Mucosa of stomach (tissue), 1 donor: ENCODE measurements at regions not wholly inside any gene's neighbourhood (a gene's known extent, or its start where the extent isn't known, plus 50 kb on each side); places are given as distances from the start of the nearest gene placed in this dataset.
"Not testable (repeated sequence)": the region's sequence is repeated elsewhere in the genome, so short reads cannot be mapped to it uniquely, and the experiment has no call there.

ENCODE experiments used
- H3K27me3 ChIP-seq: one replicate; pipeline ENCODE4 v1.7.0; 2013; ENCODE audit warnings: mild to moderate bottlenecking, low read length; ENCODE audit not compliant: control insufficient read depth, insufficient read depth
- H3K36me3 ChIP-seq: one replicate; pipeline ENCODE4 v1.7.0; 2013; ENCODE audit warnings: low read length; ENCODE audit not compliant: control insufficient read depth, insufficient read depth
- H3K4me1 ChIP-seq: one replicate; pipeline ENCODE4 v1.7.0; 2013; ENCODE audit warnings: mild to moderate bottlenecking, low read length; ENCODE audit not compliant: control insufficient read depth, insufficient read depth
- H3K4me3 ChIP-seq: one replicate; pipeline ENCODE4 v1.7.0; 2013; ENCODE audit warnings: low read length
- H3K9ac ChIP-seq: one replicate; pipeline ENCODE4 v1.7.0; 2013; ENCODE audit warnings: mild to moderate bottlenecking, low read length, moderate library complexity
- H3K9me3 ChIP-seq: one replicate; pipeline ENCODE4 v1.7.0; 2013; ENCODE audit warnings: mild to moderate bottlenecking, low read length, moderate library complexity; ENCODE audit not compliant: control insufficient read depth
- donor health status: Pancreatic carcinoma.

DNA sequence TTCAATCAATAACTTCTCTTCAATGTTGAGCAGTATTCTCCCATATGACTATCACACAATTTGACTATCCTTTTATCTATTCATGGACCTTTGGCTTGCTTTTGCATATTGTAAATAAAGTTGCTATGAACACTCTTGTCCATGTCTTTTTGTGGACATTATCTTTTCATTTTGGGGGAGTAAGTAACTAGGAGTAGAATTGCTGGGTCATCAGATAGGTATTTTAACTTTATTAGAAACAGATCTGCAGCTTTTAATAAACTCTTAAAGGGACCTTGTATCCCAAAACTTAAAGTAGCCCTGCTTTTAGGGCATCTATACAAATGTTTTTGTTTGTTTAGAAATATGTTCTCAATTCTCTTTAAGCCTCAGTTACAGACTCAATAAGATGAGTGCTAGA, 614.2 kb upstream of the CITED2 start:
- Histone ChIP-seq H3K9me3 (no peaks in the 10 kb centered on the region), H3K27me3 (no peaks in the 10 kb centered on the region), H3K4me3 (no peak overlapping the region), H3K36me3 (no peaks in the 10 kb centered on the region), H3K9ac (no peak overlapping the region), H3K4me1 (no peaks in the 10 kb centered on the region)

DNA sequence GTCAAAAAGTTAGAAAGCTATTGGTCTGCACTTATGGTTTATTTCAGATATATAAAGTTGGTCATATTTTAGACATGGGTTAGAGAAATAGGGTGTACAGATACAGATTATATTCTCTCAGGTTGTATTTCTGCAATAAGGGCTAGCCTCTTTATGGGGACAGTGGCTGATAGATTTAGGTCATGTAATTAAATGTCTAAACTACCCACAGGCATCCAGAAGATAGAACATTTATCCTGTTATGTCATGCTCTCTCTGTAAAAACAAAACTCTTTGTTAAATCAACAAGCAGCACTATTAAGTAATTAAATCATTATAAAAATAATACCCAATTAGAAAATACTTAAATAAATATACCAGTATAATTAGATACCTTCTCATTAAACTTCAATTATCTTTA, 612.6 kb upstream of the CITED2 start:
- Histone ChIP-seq H3K9ac (no peak overlapping the region), H3K36me3 (no peaks in the 10 kb centered on the region), H3K4me3 (no peak overlapping the region), H3K9me3 (no peaks in the 10 kb centered on the region), H3K4me1 (no peaks in the 10 kb centered on the region), H3K27me3 (no peaks in the 10 kb centered on the region)

DNA sequence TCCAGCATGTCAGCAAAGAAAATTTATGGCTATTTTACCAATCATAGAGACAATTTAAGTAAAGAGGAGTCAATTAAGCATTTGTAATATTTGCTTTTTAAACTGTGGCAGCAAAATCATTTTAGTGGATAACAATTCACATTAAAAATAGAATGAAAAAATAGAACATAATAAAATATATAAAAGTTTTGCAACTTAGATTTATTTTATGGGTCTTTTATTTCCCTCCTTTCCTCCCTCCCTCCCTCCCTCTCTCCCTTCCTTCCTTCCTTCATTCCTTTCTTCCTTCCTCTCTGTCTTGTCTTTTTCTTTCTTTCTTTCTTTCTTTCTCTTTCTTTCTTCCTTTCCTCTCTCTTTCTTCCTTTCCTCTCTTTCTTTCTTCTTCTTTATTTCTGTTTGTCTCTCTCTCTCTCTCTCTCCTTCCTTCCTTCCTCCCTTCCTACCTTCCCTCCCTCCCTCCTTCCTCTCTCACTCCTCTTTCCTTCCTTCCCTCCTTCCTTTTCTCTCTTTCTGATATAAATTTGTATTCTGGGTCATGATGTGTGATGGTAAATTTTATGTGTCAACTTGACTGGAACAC, 610.9 kb upstream of the CITED2 start:
- no peak overlapping the region for H3K9ac ChIP-seq
- no peaks in the 10 kb centered on the region for H3K36me3 ChIP-seq
- H3K9me3 ChIP-seq, result no peaks in the 10 kb centered on the region
- no peak overlapping the region for H3K4me3 ChIP-seq
- no peaks in the 10 kb centered on the region for H3K27me3 ChIP-seq
- H3K4me1 ChIP-seq, result no peaks in the 10 kb centered on the region

DNA sequence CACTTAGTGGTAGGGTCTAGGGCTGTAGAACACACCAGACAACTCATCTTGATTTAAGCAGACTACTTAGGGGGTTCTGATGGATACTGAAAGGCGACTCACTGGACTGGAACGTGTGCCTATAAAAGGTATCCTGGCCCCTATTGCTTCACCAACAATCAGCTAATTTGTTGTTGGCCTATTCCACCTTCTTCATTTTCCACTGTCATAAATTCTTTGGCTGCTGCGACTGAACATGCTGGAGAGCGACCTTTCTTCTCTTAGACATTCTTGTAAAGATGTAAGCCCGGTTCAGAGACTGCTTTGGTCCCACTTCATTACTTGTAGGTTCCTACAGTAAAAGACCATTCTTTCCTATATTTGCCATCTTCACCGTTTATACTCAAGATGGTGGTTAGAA, 609.9 kb upstream of the CITED2 start:
- Histone ChIP-seq H3K27me3 (no peaks in the 10 kb centered on the region), H3K36me3 (no peaks in the 10 kb centered on the region), H3K9ac (no peak overlapping the region), H3K4me3 (no peak overlapping the region), H3K9me3 (no peaks in the 10 kb centered on the region), H3K4me1 (no peaks in the 10 kb centered on the region)

DNA sequence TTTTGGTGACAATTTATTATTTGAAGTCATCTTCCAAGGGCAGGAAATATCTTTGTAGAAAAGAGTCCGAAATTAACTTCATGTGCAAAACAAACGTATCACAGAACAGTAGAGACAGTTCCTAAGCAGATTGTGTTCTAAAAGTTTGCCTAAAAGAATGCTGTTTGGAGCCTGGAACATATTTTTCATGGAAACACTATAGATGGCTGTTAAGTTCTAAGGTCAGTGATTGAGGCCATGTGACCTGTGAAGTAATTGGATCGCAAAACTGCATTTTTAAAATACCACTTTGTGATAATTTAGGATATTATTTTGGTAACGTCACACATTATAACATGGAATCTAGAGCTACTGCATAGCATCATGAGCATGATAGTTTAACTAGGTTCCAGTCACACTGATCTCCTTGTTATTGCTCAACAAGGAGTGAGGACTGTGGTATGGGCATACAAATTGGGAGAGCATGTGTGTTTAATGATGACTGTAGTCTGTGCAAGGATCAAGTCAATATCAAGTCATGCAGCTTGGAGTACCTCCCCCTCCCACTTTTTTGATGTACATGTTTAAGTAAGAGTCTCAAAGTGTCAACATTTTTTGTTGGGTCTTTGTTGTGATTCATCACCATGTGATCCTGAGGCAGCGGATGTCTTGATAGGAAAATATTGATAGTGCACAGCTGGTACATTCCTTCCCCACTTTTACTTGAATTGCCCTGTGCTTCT, 609.3 kb upstream of the CITED2 start:
- Histone ChIP-seq H3K27me3 (no peaks in the 10 kb centered on the region), H3K4me1 (no peaks in the 10 kb centered on the region), H3K9ac (no peak overlapping the region), H3K36me3 (no peaks in the 10 kb centered on the region), H3K4me3 (no peak overlapping the region), H3K9me3 (no peaks in the 10 kb centered on the region)

DNA sequence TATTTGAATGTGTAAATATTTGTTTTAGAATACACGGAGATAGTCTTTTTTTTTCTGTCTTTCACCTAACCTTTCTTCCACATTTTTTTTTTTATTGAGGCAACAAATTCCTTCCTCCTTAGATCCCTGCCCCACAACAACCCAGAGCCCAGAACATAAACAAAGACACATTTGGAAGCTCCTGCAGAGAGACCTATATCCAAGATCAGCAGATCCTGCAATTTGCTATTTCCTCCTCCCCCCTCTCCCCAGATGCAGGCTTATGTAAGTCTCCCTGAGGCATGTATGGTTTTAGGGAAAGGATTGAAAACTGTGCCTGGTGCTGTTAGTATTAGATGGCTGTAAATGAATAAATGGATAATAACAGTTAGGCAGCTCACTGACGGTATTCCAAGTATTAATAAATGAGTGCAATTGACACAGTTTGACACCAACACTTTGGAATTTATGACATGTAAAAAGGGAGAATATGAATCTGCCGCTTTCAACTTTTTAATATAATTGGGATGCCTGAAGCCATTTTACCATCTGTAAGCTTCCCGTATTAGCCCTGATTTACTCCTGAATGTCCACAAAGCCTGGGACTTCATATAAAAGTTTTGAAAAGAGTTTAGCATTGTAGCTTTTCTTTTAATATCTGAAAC, 608.3 kb upstream of the CITED2 start:
- H3K9ac ChIP-seq, result no peak overlapping the region
- H3K4me1 ChIP-seq, result no peaks in the 10 kb centered on the region
- no peaks in the 10 kb centered on the region for H3K27me3 ChIP-seq

DNA sequence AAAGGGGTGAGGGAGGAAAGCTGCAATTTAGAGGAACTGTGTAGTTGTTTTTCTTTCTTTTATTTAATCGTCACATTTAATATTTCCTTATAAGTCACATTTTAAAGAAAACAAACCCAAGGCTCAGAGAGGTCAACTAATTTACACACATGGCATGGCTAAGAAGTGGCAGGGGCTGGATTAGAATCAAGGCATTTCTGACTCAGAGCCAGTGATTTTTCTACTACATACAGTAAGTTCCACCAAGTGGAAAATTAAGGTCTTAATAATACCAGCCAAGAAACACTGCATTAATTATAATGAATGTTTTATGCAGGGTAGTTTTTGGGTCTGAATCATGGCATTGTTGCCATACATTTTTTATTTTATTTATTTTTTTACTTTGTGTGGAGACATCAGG, 607.7 kb upstream of the CITED2 start:
- Histone ChIP-seq H3K36me3 (no peaks in the 10 kb centered on the region), H3K27me3 (no peaks in the 10 kb centered on the region), H3K9ac (no peak overlapping the region), H3K4me3 (no peak overlapping the region), H3K4me1 (no peaks in the 10 kb centered on the region), H3K9me3 (no peaks in the 10 kb centered on the region)

More for the DNA sequence above, 608.3 kb upstream of the CITED2 start:
- no peaks in the 10 kb centered on the region for H3K36me3 ChIP-seq
- no peak overlapping the region for H3K4me3 ChIP-seq
- no peaks in the 10 kb centered on the region for H3K9me3 ChIP-seq

DNA sequence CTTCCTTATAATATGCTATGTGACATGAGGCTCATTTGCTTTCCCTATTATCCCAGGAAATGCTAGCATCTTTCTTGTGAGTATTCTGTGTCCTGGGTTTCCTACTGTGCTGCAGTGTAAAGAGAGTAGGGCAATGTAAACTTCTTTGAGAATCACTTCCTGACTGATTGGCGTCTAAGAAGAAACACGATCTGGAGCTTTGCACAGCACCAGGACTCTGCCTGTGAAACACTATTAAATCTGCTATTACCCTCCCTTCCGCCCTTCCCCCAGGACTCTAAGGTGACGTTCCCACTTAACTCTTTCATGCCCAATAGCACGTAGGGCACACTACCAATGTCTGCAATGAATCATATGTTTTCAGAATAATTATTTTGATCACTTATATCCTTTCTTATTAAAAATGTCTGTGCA, 607.3 kb upstream of the CITED2 start:
- H3K4me3 ChIP-seq, result no peak overlapping the region
- no peaks in the 10 kb centered on the region for H3K4me1 ChIP-seq
- H3K27me3 ChIP-seq, result no peaks in the 10 kb centered on the region
- H3K36me3 ChIP-seq, result no peaks in the 10 kb centered on the region
- H3K9me3 ChIP-seq, result no peaks in the 10 kb centered on the region
- no peak overlapping the region for H3K9ac ChIP-seq

DNA sequence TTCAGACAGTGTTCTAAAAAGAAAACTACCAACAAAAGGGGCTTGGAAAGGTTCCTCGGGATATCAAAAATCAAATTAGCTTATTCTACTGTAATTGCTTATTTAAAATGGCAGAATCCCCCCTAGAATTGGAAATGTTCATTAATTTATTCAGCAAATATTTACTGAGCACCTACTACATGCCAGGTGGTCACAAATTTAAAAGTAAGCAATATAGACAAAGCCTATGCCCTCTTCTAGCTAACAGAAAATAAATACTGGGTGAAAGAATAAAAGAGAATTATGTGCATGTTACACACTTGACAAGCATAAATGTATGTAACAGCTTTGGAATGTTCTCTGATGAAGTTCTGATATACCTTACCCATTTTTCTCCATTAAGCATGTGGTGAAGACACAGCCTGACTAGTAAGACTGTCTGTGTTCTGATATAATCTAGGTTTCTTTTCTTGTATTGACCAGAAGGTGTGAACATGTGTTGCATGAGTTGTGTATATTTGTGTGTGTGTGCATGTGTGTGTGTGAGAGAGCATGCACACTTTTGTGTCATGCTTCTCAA, 606.7 kb upstream of the CITED2 start:
- Histone ChIP-seq H3K9ac (no peak overlapping the region), H3K36me3 (no peaks in the 10 kb centered on the region), H3K4me1 (no peaks in the 10 kb centered on the region), H3K27me3 (no peaks in the 10 kb centered on the region), H3K4me3 (no peak overlapping the region), H3K9me3 (no peaks in the 10 kb centered on the region)

DNA sequence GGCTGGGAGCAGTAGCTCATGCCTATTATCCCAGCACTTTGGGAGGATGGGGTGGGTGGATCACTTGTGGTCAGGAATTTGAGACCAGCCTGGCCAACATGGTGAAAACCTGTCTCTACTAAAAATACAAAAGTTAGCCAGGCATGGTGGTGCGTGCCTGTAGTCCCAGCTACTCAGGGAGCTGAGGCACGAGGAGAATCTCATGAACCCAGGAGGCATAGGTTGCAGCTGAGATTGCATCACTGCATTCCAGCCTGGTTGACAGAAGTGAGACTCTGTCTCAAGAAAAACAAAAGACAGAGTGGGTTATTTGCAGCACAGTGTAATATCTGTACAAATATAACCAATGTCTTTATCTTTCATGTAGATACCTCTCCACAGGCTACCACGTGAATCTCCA, 606.2 kb upstream of the CITED2 start:
- not testable (repeated sequence) for H3K9me3 ChIP-seq, H3K36me3 ChIP-seq, H3K27me3 ChIP-seq, H3K4me1 ChIP-seq, H3K4me3 ChIP-seq, H3K9ac ChIP-seq

DNA sequence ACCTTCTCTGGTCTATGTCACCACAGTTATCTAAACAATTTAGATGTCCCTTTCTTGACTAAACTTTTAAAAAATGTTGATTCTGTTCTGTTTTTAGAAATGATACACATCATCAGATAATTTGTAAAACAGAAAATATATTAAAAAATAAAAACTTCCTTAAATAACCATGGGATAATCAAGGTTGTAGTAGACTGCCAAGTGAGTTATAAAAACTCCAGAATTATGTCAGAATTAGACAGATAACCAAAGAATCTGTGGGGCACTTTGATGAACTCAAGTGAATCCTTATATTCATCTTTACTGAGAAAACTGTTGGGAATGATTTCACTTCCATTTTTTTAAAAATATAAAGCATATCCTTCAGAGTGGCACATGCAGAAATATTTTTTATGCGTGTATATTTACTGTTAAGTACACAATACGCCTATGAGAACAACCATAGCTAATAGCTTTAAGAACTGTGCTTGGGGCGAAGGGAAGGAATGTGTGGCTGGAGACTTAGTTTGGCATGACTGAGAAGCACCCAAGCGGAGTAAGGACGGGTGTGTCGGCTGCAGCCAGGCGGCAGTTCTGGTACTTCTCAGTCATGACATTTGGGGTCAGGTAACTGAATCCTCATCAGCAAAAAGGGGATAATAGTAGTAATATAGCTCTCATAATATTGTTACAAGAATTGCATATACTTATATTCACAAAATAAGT, 604.7 kb upstream of the CITED2 start:
- Histone ChIP-seq H3K4me1 (no peaks in the 10 kb centered on the region), H3K9ac (no peak overlapping the region), H3K36me3 (no peaks in the 10 kb centered on the region), H3K9me3 (no peaks in the 10 kb centered on the region), H3K4me3 (no peak overlapping the region), H3K27me3 (no peaks in the 10 kb centered on the region)

DNA sequence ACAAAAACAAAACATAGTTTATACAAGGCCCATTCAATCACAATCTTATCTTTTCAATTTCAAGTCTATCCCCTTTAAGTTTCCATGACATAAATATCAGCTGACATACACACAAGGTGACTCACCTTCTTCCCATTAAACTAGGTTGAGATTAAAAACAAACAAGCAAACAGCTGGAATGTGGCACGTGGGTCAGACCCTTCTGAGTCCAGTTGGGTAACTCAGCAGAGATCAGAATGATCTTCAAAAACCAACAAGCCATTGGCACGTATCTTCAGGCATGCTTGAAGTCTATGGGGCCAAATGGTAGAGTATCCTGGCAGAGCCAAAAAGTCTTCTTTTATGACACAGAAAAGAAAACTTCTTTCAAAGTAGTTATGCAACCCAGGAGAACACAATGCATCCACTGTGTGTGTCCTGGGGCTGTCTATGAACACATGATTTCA, 603.5 kb upstream of the CITED2 start:
- Histone ChIP-seq H3K27me3 (no peaks in the 10 kb centered on the region), H3K4me1 (no peaks in the 10 kb centered on the region), H3K9me3 (no peaks in the 10 kb centered on the region)

More for the DNA sequence above, 603.5 kb upstream of the CITED2 start:
- H3K9ac ChIP-seq, result no peak overlapping the region
- no peaks in the 10 kb centered on the region for H3K36me3 ChIP-seq
- H3K4me3 ChIP-seq, result no peak overlapping the region
